NCI-H2227 (cell line): ENCODE measurements at regions not wholly inside any gene's neighbourhood (a gene's known extent, or its start where the extent isn't known, plus 50 kb on each side); places are given as distances from the start of the nearest gene placed in this dataset.
"Not testable (repeated sequence)": the region's sequence is repeated elsewhere in the genome, so short reads cannot be mapped to it uniquely, and the experiment has no call there.

Experiments
- DNase-seq: peaks from one replicate; lab custom pipeline; 2025; ENCODE audit not compliant: unreplicated experiment; lab: John Stamatoyannopoulos, UW

GRCh38 chr10:33039181-33039580 lies 81.2 kb upstream of the ITGB1 start:
- no peak for DNase-seq

GRCh38 chr10:33038672-33039071 lies 80.6 kb upstream of the ITGB1 start:
- no peak for DNase-seq

- DNase-seq: no peak
These were observed 79.7 kb upstream of the ITGB1 start for GRCh38 chr10:33037726-33038125.

GRCh38 chr10:33036670-33037069 lies 78.6 kb upstream of the ITGB1 start:
- no peak for DNase-seq

GRCh38 chr10:33035411-33035810 lies 77.4 kb upstream of the ITGB1 start:
- DNase-seq: no peak

- DNase-seq: no peak
These were observed 76.9 kb upstream of the ITGB1 start for GRCh38 chr10:33034931-33035330.

- DNase-seq: no peak
These were observed 74.7 kb upstream of the ITGB1 start for GRCh38 chr10:33032654-33033151.

- DNase-seq: no peak
These were observed 74.0 kb upstream of the ITGB1 start for GRCh38 chr10:33031815-33032653.

GRCh38 chr10:33031171-33031570 lies 73.1 kb upstream of the ITGB1 start:
- DNase-seq: no peak

- DNase-seq: not testable (repeated sequence)
These were observed 70.5 kb upstream of the ITGB1 start for GRCh38 chr10:33028515-33028914.

- no peak for DNase-seq
These were observed 69.1 kb upstream of the ITGB1 start for GRCh38 chr10:33027088-33027487.

GRCh38 chr10:33026422-33026821 lies 68.4 kb upstream of the ITGB1 start:
- peak; percentile 33 for DNase-seq

GRCh38 chr10:33025910-33026309 lies 67.9 kb upstream of the ITGB1 start:
- no peak for DNase-seq

GRCh38 chr10:33025039-33025438 lies 67.0 kb upstream of the ITGB1 start:
- DNase-seq: no peak

GRCh38 chr10:33022691-33023090 lies 64.7 kb upstream of the ITGB1 start:
- DNase-seq: no peak

- no peak for DNase-seq
These were observed 64.1 kb upstream of the ITGB1 start for GRCh38 chr10:33022090-33022489.

- no peak for DNase-seq
These were observed 59.0 kb upstream of the ITGB1 start for GRCh38 chr10:33016988-33017387.

- DNase-seq: no peak
These were observed 57.9 kb upstream of the ITGB1 start for GRCh38 chr10:33015761-33016547.

GRCh38 chr10:33013331-33013730 lies 55.3 kb upstream of the ITGB1 start:
- not testable (repeated sequence) for DNase-seq

- no peak for DNase-seq
These were observed 54.3 kb upstream of the ITGB1 start for GRCh38 chr10:33012306-33012705.

- peak; percentile 42 for DNase-seq
These were observed 52.4 kb upstream of the ITGB1 start for GRCh38 chr10:33010132-33011037.
